Osteocyte (in vitro differentiated cells): ENCODE measurements at regions not wholly inside any gene's neighbourhood (a gene's known extent, or its start where the extent isn't known, plus 50 kb on each side); places are given as distances from the start of the nearest gene placed in this dataset.
A peak's percentile ranks its signal among the peaks of the same experiment; 100 is the strongest.

Source experiments
- DNase-seq: peaks from one replicate; pipeline ENCODE4 v3.0.0; 2021; ENCODE audit warnings: mixed read lengths; ENCODE audit not compliant: unreplicated experiment; ENCODE audit errors: extremely low spot score
- H3K27ac Mint-ChIP-seq: one replicate; pipeline ENCODE4 v1.8.0; 2021; ENCODE audit warnings: mild to moderate bottlenecking, mixed read lengths; ENCODE audit not compliant: unreplicated experiment
- H3K27me3 Mint-ChIP-seq: one replicate; pipeline ENCODE4 v1.8.0; 2021; ENCODE audit warnings: mixed read lengths; ENCODE audit not compliant: unreplicated experiment
- H3K36me3 Mint-ChIP-seq: one replicate; pipeline ENCODE4 v1.8.0; 2021; ENCODE audit warnings: mixed read lengths; ENCODE audit not compliant: unreplicated experiment
- H3K4me1 Mint-ChIP-seq: one replicate; pipeline ENCODE4 v1.8.0; 2021; ENCODE audit warnings: mixed read lengths; ENCODE audit not compliant: unreplicated experiment
- H3K4me3 Mint-ChIP-seq: one replicate; pipeline ENCODE4 v1.8.0; 2021; ENCODE audit warnings: mild to moderate bottlenecking, moderate library complexity, mixed read lengths; ENCODE audit not compliant: unreplicated experiment
- H3K9me3 Mint-ChIP-seq: one replicate; pipeline ENCODE4 v1.8.0; 2021; ENCODE audit warnings: mixed read lengths; ENCODE audit not compliant: unreplicated experiment
- TF ChIP-seq, protein P1 (sequence below): fragments of 200-600 bp; sonication (generic); IDR thresholded peaks from 2 replicates; pipeline ENCODE4 v1.5.0; 2021; ENCODE audit warnings: antibody characterized with exemption, mild to moderate bottlenecking, moderate library complexity

- Mint-ChIP-seq H3K27me3 (no peaks in the 10 kb centered on the region), H3K27ac (no peak overlapping the region), H3K4me1 (no peaks in the 10 kb centered on the region), H3K4me3 (no peak overlapping the region), H3K36me3 (no peaks in the 10 kb centered on the region), H3K9me3 (peaks cover 10% of the 10 kb centered on the region)
- DNase-seq, result peak; percentile 74
- TF ChIP-seq, protein P1, sequence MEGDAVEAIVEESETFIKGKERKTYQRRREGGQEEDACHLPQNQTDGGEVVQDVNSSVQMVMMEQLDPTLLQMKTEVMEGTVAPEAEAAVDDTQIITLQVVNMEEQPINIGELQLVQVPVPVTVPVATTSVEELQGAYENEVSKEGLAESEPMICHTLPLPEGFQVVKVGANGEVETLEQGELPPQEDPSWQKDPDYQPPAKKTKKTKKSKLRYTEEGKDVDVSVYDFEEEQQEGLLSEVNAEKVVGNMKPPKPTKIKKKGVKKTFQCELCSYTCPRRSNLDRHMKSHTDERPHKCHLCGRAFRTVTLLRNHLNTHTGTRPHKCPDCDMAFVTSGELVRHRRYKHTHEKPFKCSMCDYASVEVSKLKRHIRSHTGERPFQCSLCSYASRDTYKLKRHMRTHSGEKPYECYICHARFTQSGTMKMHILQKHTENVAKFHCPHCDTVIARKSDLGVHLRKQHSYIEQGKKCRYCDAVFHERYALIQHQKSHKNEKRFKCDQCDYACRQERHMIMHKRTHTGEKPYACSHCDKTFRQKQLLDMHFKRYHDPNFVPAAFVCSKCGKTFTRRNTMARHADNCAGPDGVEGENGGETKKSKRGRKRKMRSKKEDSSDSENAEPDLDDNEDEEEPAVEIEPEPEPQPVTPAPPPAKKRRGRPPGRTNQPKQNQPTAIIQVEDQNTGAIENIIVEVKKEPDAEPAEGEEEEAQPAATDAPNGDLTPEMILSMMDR, result no peak
These were observed 526.9 kb downstream of the MATN1 start for GRCh38 chr1:30196457-30196856.

DNA sequence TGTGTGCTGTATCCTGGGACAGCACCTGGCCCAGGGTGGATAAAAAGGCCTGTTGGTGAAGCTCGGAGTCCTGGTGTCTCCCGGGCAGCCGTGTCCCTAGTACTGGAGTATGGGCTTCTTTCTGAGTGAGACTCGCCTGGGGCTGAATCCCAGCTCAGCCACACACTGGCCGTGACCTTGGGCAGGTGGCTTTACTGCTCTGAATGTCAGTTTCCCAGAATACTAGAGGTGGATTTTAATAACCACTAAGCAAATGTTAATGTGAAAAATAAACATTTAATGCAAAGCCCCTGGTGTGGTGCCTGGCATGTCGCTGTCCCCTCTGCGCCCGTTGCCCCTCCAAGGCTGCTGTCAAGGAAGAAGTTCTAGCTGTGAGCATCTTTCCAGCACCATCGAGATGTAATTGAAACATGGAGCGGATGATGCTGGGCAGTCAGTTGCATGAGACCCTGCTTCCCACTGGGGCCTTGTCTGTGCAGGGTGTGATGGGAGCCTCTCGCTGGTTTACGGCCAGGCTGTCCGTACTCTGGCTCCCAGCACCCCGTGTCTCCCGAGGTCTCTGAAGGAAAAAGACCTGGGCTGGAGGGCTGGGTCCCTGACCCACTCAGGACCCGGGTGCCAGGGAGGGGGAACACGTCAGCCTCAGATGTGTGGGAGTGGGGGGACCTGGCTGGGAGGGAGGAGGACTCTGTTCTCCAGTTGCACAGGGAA, 527.8 kb downstream of the MATN1 start:
- no peaks in the 10 kb centered on the region for H3K36me3 Mint-ChIP-seq
- H3K27me3 Mint-ChIP-seq, result no peaks in the 10 kb centered on the region
- H3K9me3 Mint-ChIP-seq, result peaks cover 2% of the 10 kb centered on the region
- H3K27ac Mint-ChIP-seq, result no peak overlapping the region
- peaks cover 5% of the 10 kb centered on the region for H3K4me1 Mint-ChIP-seq
- TF ChIP-seq, protein P1, result no peak
- H3K4me3 Mint-ChIP-seq, result no peak overlapping the region
- peak; percentile 69 for DNase-seq

- Mint-ChIP-seq H3K4me3 (no peak overlapping the region), H3K36me3 (no peaks in the 10 kb centered on the region), H3K4me1 (peaks cover 5% of the 10 kb centered on the region), H3K27ac (no peak overlapping the region), H3K9me3 (no peaks in the 10 kb centered on the region), H3K27me3 (no peaks in the 10 kb centered on the region)
- TF ChIP-seq, protein P1, result no peak
- peak; percentile 72 for DNase-seq
These were observed 528.5 kb downstream of the MATN1 start for GRCh38 chr1:30194741-30195423.

GRCh38 chr1:30194046-30194619, 529.3 kb downstream of the MATN1 start:
- TF ChIP-seq, protein P1, result no peak
- peaks cover 5% of the 10 kb centered on the region for H3K4me1 Mint-ChIP-seq
- no peak for DNase-seq
- H3K36me3 Mint-ChIP-seq, result no peaks in the 10 kb centered on the region
- no peak overlapping the region for H3K27ac Mint-ChIP-seq
- H3K9me3 Mint-ChIP-seq, result no peaks in the 10 kb centered on the region
- no peak overlapping the region for H3K4me3 Mint-ChIP-seq
- no peaks in the 10 kb centered on the region for H3K27me3 Mint-ChIP-seq

DNA sequence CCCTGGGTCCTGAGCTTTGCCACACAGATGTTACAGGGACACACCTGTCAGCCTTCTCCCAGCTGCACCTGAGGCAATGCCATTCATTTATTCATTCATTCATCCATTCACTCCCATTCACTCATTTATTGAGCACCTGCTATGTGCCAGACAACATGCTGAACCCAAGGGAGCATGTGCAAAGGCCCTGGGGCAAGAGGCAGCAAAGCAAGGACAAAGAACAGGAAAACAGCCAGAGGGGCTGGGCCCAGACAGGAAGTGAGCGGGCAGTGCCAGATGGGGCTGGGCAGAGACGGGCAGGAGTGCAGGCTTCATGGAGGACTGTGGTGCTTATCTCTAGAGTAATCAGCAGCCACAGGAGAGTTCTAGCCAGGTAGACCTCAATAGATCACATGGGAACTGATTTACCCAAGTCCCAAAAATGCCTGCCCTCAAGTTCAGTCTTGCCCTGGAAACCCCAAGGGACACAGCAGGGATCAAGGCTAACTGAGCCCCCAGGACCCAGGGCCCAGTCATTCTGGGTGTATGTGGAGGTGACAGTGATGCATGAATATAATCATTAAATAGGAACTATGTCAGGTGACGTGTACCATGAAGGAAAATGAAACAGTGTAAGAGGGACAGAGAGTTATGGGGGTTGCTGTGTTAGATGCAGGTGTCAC, 530.3 kb downstream of the MATN1 start:
- peaks cover 2% of the 10 kb centered on the region for H3K27me3 Mint-ChIP-seq
- TF ChIP-seq, protein P1, result no peak

More for the DNA sequence above, 530.3 kb downstream of the MATN1 start:
- Mint-ChIP-seq H3K36me3 (no peaks in the 10 kb centered on the region), H3K4me3 (no peak overlapping the region), H3K4me1 (peaks cover 5% of the 10 kb centered on the region), H3K27ac (no peak overlapping the region), H3K9me3 (no peaks in the 10 kb centered on the region)
- DNase-seq, result peak; percentile 48
